ENCODE measurements at regions not wholly inside any gene's neighbourhood (a gene's known extent, or its start where the extent isn't known, plus 50 kb on each side); places are given as distances from the start of the nearest gene placed in this dataset.
"Not testable (repeated sequence)": the region's sequence is repeated elsewhere in the genome, so short reads cannot be mapped to it uniquely, and the experiment has no call there.

DNA sequence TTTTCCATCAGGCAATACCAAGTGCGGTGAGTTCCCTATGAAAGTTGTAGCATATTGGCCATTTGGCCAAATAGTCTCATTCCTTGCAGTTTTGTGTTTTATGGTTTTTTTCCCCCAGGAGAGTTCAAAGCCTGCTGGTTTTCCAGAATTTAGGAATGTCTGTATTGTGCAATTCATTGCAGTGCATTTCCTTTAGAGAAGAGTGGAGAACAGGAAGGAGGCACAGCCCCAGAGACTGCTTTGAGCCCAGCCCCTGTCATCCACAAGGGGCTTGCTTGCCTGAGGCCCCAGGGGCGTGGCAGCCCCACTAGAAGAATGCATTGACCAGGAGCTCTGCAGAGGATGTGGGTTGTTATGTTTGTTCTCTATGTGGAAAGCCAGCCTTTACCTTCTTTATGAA lies 375.5 kb downstream of the BCL2L11 start:
- H3K4me1 ChIP-seq (ENCODE audit: insufficient read depth, insufficient read length); H3K27me3 ChIP-seq (ENCODE audit: insufficient read depth, insufficient read length); DNase-seq (ENCODE audit: low read depth, low spot score); H3K9ac ChIP-seq (ENCODE audit: insufficient read length, low read depth); H3K36me3 ChIP-seq (ENCODE audit: insufficient read depth, insufficient read length, low read length); H3K4me3 ChIP-seq (ENCODE audit: insufficient read length, low read depth); H3K9me3 ChIP-seq (ENCODE audit: insufficient read depth, low read length): not testable (repeated sequence)

DNA sequence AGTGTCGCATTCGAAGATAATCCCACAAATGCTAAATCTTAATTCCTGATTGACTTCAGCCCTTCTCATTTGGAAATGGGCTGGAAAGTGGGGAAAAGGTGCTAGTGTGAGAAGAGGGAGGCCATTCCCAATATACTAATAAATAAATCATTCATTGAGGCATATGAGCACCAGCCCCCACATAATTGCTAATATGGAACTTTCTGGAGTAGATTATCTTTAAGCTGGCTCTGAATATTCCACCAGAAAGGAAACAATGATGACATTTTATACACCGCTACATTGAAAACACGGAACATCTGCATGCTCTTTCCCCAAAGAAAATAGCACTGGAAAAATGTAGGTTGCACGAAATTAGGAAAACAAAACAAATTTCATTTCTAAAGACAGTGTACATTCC lies 376.1 kb downstream of the BCL2L11 start:
- not testable (repeated sequence) for H3K36me3 ChIP-seq (ENCODE audit: insufficient read depth, insufficient read length, low read length); H3K27me3 ChIP-seq (ENCODE audit: insufficient read depth, insufficient read length); DNase-seq (ENCODE audit: low read depth, low spot score); H3K9me3 ChIP-seq (ENCODE audit: insufficient read depth, low read length); H3K4me3 ChIP-seq (ENCODE audit: insufficient read length, low read depth); H3K9ac ChIP-seq (ENCODE audit: insufficient read length, low read depth); H3K4me1 ChIP-seq (ENCODE audit: insufficient read depth, insufficient read length)

GRCh38 chr2:111497270-111497669 lies 376.6 kb downstream of the BCL2L11 start:
- not testable (repeated sequence) for DNase-seq (ENCODE audit: low read depth, low spot score); H3K9me3 ChIP-seq (ENCODE audit: insufficient read depth, low read length); H3K4me1 ChIP-seq (ENCODE audit: insufficient read depth, insufficient read length); H3K36me3 ChIP-seq (ENCODE audit: insufficient read depth, insufficient read length, low read length); H3K27me3 ChIP-seq (ENCODE audit: insufficient read depth, insufficient read length); H3K4me3 ChIP-seq (ENCODE audit: insufficient read length, low read depth); H3K9ac ChIP-seq (ENCODE audit: insufficient read length, low read depth)

DNA sequence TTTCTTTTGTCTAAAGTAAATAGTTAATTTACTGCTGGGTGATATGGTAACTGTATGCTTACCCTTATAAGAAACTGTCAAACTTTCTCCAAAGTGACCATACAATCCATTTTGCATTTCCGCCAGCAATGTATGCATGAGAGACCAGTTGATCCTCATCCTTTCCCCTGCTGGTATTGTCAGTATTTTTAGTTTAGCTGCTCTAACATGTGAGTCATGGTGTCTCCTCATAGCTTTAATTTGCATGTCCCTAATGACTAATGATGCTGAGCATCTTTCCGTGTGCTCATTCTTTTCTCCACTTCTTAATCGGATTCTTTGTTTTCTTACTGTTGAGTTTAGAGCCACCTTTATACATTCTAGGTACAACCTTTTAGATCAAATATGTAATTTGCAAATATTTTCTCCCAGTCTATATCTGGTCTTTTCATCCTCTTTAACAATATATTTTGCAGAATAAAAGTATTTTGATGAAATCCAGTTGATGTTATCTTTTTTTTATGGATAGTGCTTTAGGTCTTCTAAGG lies 379.9 kb downstream of the BCL2L11 start:
- not testable (repeated sequence) for H3K36me3 ChIP-seq (ENCODE audit: insufficient read depth, insufficient read length, low read length); H3K9ac ChIP-seq (ENCODE audit: insufficient read length, low read depth); H3K4me1 ChIP-seq (ENCODE audit: insufficient read depth, insufficient read length); H3K27me3 ChIP-seq (ENCODE audit: insufficient read depth, insufficient read length); H3K9me3 ChIP-seq (ENCODE audit: insufficient read depth, low read length); DNase-seq (ENCODE audit: low read depth, low spot score); H3K4me3 ChIP-seq (ENCODE audit: insufficient read length, low read depth)

DNA sequence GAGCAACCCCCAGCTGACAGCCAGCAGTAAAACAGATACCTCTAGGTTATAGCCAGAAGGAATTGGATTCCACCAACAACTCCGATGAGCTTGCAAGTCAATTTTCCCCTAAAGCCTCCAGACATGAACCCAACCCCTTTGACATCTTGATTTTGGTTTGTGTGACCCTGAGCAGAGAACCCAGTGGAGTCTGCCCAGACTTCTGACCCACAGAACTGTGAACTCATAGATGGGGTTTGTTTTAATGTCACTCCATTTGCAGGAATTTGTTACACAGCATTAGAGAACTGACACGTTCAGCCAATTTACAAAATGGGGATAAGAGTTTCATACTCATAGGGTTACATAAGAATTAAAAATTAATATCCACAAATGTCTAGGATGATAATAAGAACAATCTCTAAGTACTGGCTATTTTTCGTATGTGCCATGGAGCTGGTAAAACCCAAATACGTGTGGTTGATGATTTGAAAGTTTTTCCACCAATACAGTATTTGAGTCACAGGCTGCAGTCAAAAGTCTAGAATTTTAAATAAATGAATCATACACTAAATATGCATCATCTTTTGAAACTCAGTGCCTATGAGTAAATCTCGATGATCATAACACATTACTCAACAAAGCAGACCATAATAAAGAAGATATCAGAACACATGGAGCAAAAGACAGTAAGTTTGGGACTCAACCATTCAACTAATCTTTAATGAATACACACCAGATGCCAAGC lies 380.0 kb downstream of the ANAPC1 start:
- not testable (repeated sequence) for DNase-seq (ENCODE audit: low read depth, low spot score); H3K4me3 ChIP-seq (ENCODE audit: insufficient read length, low read depth); H3K9ac ChIP-seq (ENCODE audit: insufficient read length, low read depth); H3K36me3 ChIP-seq (ENCODE audit: insufficient read depth, insufficient read length, low read length); H3K27me3 ChIP-seq (ENCODE audit: insufficient read depth, insufficient read length); H3K9me3 ChIP-seq (ENCODE audit: insufficient read depth, low read length); H3K4me1 ChIP-seq (ENCODE audit: insufficient read depth, insufficient read length)

- DNase-seq (ENCODE audit: low read depth, low spot score) = not testable (repeated sequence)
Measured at GRCh38 chr2:111504571-111504942, 379.4 kb downstream of the ANAPC1 start.

DNA sequence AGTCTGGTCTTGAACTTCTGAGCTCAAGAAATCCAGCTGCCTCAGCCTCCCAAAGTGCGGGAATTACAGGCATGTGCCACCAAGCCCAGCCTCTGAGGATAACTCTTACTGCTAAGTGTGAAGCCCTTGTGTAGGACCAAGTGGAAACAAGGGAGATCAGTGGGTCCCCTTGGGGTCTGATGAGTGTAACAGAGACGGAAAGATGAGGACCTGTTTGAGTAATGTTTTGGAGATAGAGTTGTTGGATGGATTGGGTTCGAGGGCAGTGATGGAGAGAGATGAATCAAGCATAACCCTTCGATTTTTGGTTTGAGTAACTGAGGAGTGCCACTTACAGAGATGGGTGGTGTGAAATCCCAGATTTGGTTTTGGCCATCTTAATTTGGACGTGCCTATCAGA lies 378.7 kb downstream of the ANAPC1 start:
- DNase-seq (ENCODE audit: low read depth, low spot score); H3K9ac ChIP-seq (ENCODE audit: insufficient read length, low read depth); H3K36me3 ChIP-seq (ENCODE audit: insufficient read depth, insufficient read length, low read length); H3K4me3 ChIP-seq (ENCODE audit: insufficient read length, low read depth); H3K27me3 ChIP-seq (ENCODE audit: insufficient read depth, insufficient read length); H3K4me1 ChIP-seq (ENCODE audit: insufficient read depth, insufficient read length); H3K9me3 ChIP-seq (ENCODE audit: insufficient read depth, low read length): not testable (repeated sequence)

More at GRCh38 chr2:111504571-111504942, 379.4 kb downstream of the ANAPC1 start:
- not testable (repeated sequence) for H3K27me3 ChIP-seq (ENCODE audit: insufficient read depth, insufficient read length); H3K9me3 ChIP-seq (ENCODE audit: insufficient read depth, low read length); H3K4me1 ChIP-seq (ENCODE audit: insufficient read depth, insufficient read length); H3K9ac ChIP-seq (ENCODE audit: insufficient read length, low read depth); H3K4me3 ChIP-seq (ENCODE audit: insufficient read length, low read depth); H3K36me3 ChIP-seq (ENCODE audit: insufficient read depth, insufficient read length, low read length)

DNA sequence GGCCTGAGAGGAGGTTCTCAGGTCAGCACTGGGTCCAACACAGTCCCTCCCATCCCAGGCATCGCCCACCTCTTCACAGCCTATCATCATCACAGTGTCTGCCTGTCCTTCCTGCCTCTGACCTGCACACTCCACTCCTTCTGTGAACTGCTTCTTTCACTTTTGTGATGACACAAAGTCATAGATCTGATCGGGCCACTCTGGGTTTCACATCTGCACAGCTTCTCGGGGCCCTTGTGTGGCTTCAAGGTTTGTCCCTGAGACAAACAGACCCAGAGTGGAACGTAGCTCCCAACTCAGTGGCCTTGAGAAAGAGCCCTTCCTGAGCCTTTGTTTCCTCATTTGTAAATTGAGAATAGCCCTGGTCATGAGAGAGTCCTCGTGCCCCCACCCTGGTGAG lies 377.1 kb downstream of the ANAPC1 start:
- H3K9me3 ChIP-seq (ENCODE audit: insufficient read depth, low read length); DNase-seq (ENCODE audit: low read depth, low spot score); H3K36me3 ChIP-seq (ENCODE audit: insufficient read depth, insufficient read length, low read length); H3K27me3 ChIP-seq (ENCODE audit: insufficient read depth, insufficient read length); H3K4me1 ChIP-seq (ENCODE audit: insufficient read depth, insufficient read length); H3K4me3 ChIP-seq (ENCODE audit: insufficient read length, low read depth); H3K9ac ChIP-seq (ENCODE audit: insufficient read length, low read depth): not testable (repeated sequence)

DNA sequence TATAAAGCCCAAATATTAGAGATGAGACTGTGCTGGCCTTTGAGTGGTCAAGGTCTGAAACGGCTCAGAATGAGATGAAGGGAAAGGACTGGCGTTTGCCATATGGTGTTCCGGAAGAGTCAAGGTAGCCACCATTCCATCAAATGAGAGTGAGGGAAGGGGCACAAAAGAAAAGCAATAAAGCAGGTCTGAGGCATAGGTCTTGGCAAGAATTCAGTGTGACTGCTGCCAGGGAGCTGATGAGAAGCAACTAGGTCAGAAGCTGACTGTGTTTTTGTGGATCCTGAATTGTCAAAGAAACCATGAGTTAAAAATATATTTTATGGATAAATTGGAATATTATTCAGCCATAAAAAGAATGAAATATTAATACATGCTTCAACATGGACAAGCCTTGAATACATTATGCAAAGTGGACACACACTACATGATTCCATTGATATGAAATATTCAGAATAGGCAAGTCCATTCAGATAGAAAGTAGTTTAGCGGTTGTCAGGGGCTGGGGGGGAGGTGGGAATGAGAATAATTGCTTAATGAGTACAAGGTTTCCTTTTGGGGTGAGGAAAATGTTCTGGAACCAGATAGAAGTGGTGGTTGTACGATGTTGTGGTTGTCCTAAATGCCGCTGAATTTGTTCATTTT lies 374.6 kb downstream of the ANAPC1 start:
- not testable (repeated sequence) for H3K36me3 ChIP-seq (ENCODE audit: insufficient read depth, insufficient read length, low read length); H3K27me3 ChIP-seq (ENCODE audit: insufficient read depth, insufficient read length); H3K9ac ChIP-seq (ENCODE audit: insufficient read length, low read depth); H3K4me1 ChIP-seq (ENCODE audit: insufficient read depth, insufficient read length); H3K9me3 ChIP-seq (ENCODE audit: insufficient read depth, low read length); H3K4me3 ChIP-seq (ENCODE audit: insufficient read length, low read depth); DNase-seq (ENCODE audit: low read depth, low spot score)

- not testable (repeated sequence) for H3K9ac ChIP-seq (ENCODE audit: insufficient read length, low read depth); H3K4me3 ChIP-seq (ENCODE audit: insufficient read length, low read depth); H3K27me3 ChIP-seq (ENCODE audit: insufficient read depth, insufficient read length); DNase-seq (ENCODE audit: low read depth, low spot score); H3K4me1 ChIP-seq (ENCODE audit: insufficient read depth, insufficient read length); H3K36me3 ChIP-seq (ENCODE audit: insufficient read depth, insufficient read length, low read length); H3K9me3 ChIP-seq (ENCODE audit: insufficient read depth, low read length)
Measured at GRCh38 chr2:111510384-111510783, 373.6 kb downstream of the ANAPC1 start.

GRCh38 chr2:111511062-111511461 lies 372.9 kb downstream of the ANAPC1 start:
- H3K9me3 ChIP-seq (ENCODE audit: insufficient read depth, low read length); H3K4me1 ChIP-seq (ENCODE audit: insufficient read depth, insufficient read length); H3K27me3 ChIP-seq (ENCODE audit: insufficient read depth, insufficient read length); H3K9ac ChIP-seq (ENCODE audit: insufficient read length, low read depth); H3K4me3 ChIP-seq (ENCODE audit: insufficient read length, low read depth); H3K36me3 ChIP-seq (ENCODE audit: insufficient read depth, insufficient read length, low read length); DNase-seq (ENCODE audit: low read depth, low spot score): not testable (repeated sequence)

GRCh38 chr2:111512378-111512777 lies 371.6 kb downstream of the ANAPC1 start:
- H3K9ac ChIP-seq (ENCODE audit: insufficient read length, low read depth); H3K4me3 ChIP-seq (ENCODE audit: insufficient read length, low read depth); H3K4me1 ChIP-seq (ENCODE audit: insufficient read depth, insufficient read length); H3K27me3 ChIP-seq (ENCODE audit: insufficient read depth, insufficient read length); DNase-seq (ENCODE audit: low read depth, low spot score); H3K36me3 ChIP-seq (ENCODE audit: insufficient read depth, insufficient read length, low read length); H3K9me3 ChIP-seq (ENCODE audit: insufficient read depth, low read length): not testable (repeated sequence)

Measured in NT2/D1 (cell line).